H1 (cell line): ENCODE measurements at regions not wholly inside any gene's neighbourhood (a gene's known extent, or its start where the extent isn't known, plus 50 kb on each side); places are given as distances from the start of the nearest gene placed in this dataset.

ENCODE experiments used
- CTCF ChIA-PET: fragments of 300-600 bp; sonication (Branson Sonifier 250); formaldehyde crosslinking; loops from one replicate; lab custom pipeline; 2021; ENCODE audit not compliant: partially characterized antibody; lab: Charles Lee
- POLR2A ChIA-PET: fragments of 300-600 bp; sonication (Branson Sonifier 250); formaldehyde crosslinking; loops from one replicate; lab custom pipeline; 2021; ENCODE audit warnings: inconsistent platforms; ENCODE audit not compliant: partially characterized antibody; lab: Charles Lee
- DNase-seq, 2 experiments: peaks; one replicate each; pipeline versions ENCODE4 v3.0.0 to v3.0.0-alpha.2; 2010 to 2022; ENCODE audit warnings: low spot score in 2 of 2, low read depth in 1 of 2, mixed read lengths in 1 of 2
- FAIRE-seq: peaks from 2 replicates; lab custom pipeline; 2011; peaks lifted over from hg19 to GRCh38; lab: Jason Lieb, UNC
- H2AFZ ChIP-seq: 2 replicates; pipeline ENCODE4 v1.8.1; 2012; ENCODE audit warnings: low read length, inconsistent platforms
- H2AK5ac ChIP-seq: 2 replicates; pipeline ENCODE4 v1.6.1; 2013; ENCODE audit warnings: low read depth, low read length
- H2BK120ac ChIP-seq: replicated peaks from 2 replicates; pipeline ENCODE3; 2013; ENCODE audit warnings: low read depth, low read length, inconsistent platforms
- H2BK12ac ChIP-seq: 2 replicates; pipeline ENCODE4 v1.6.1; 2013; ENCODE audit warnings: low read depth, low read length
- H2BK15ac ChIP-seq: 2 replicates; pipeline ENCODE4 v1.6.1; 2013; ENCODE audit warnings: low read length
- H2BK20ac ChIP-seq: 2 replicates; pipeline ENCODE4 v1.6.1; 2013; ENCODE audit warnings: low read length
- H2BK5ac ChIP-seq: 2 replicates; pipeline ENCODE4 v1.6.1; 2013; ENCODE audit warnings: low read depth, low read length
- H3K14ac ChIP-seq: 2 replicates; pipeline ENCODE4 v1.6.1; 2013; ENCODE audit warnings: inconsistent platforms; ENCODE audit not compliant: insufficient read length
- H3K18ac ChIP-seq: 2 replicates; pipeline ENCODE4 v1.6.1; 2013; ENCODE audit warnings: low read length; ENCODE audit errors: extremely low read depth
- H3K23ac ChIP-seq: 2 replicates; pipeline ENCODE4 v1.6.1; 2013; ENCODE audit warnings: inconsistent platforms; ENCODE audit not compliant: insufficient read length
- H3K23me2 ChIP-seq: 2 replicates; pipeline ENCODE4 v1.6.1; 2013; ENCODE audit warnings: low read depth, low read length
- H3K27ac ChIP-seq: 2 replicates; pipeline ENCODE4 v1.6.1; 2011; ENCODE audit warnings: low read depth, low read length, inconsistent platforms
- H3K27me3 ChIP-seq, 4 experiments: replicated peaks in 1 of 4; 1 replicate in 1 of 4; 2 replicates in 3 of 4; pipeline versions ENCODE4 v1.6.1 to v1.8.1; 2011 to 2013; ENCODE audit warnings: low read length in 3 of 4, mild to moderate bottlenecking in 3 of 4, inconsistent platforms in 2 of 4, mixed read lengths in 2 of 4, moderate library complexity in 1 of 4; ENCODE audit not compliant: control insufficient read depth in 3 of 4, insufficient read depth in 3 of 4; ENCODE audit errors: extremely low read depth in 1 of 4
- H3K36me3 ChIP-seq, 4 experiments: 2 replicates each; pipeline versions ENCODE4 v1.6.1 to v1.8.1; 2011 to 2013; ENCODE audit warnings: mild to moderate bottlenecking in 4 of 4, low read length in 3 of 4, moderate library complexity in 2 of 4, control low read depth in 1 of 4, inconsistent platforms in 1 of 4; ENCODE audit not compliant: insufficient read depth in 4 of 4, control insufficient read depth in 2 of 4
- H3K4ac ChIP-seq: replicated peaks from 2 replicates; pipeline ENCODE3; 2013; ENCODE audit warnings: low read length, low read depth, mixed read lengths, inconsistent platforms; ENCODE audit not compliant: insufficient read length
- H3K4me1 ChIP-seq, 4 experiments: replicated peaks in 1 of 4; 1 replicate in 1 of 4; 2 replicates in 3 of 4; pipeline versions ENCODE4 v1.6.1 to v1.8.1; 2011 to 2013; ENCODE audit warnings: low read length in 3 of 4, inconsistent platforms in 2 of 4, mixed read lengths in 1 of 4; ENCODE audit not compliant: insufficient read depth in 4 of 4, control insufficient read depth in 3 of 4
- H3K4me2 ChIP-seq, 2 experiments: 2 replicates each; pipeline versions ENCODE4 v1.6.1 to v1.8.1; 2011 to 2013; ENCODE audit warnings: low read depth in 2 of 2, low read length in 2 of 2, control low read depth in 1 of 2, inconsistent platforms in 1 of 2, mild to moderate bottlenecking in 1 of 2; ENCODE audit not compliant: insufficient read depth in 1 of 2
- H3K4me3 ChIP-seq, 4 experiments: fragments of 200-600, 300-600 bp in 1 of 4; sonication (generic), shearing (Covaris generic), sonication (Bioruptor Twin) in 1 of 4; 2 replicates each; pipeline versions ENCODE4 v1.5.1 to v1.8.1; 2011 to 2016; ENCODE audit warnings: low read length in 4 of 4, low read depth in 3 of 4, control low read depth in 2 of 4, inconsistent platforms in 2 of 4, mild to moderate bottlenecking in 2 of 4, mixed read lengths in 1 of 4, moderate library complexity in 1 of 4; ENCODE audit not compliant: insufficient read depth in 2 of 4; ENCODE audit errors: extremely low read depth in 1 of 4
- H3K56ac ChIP-seq: replicated peaks from 2 replicates; pipeline ENCODE3; 2013; ENCODE audit warnings: low read depth, mild to moderate bottlenecking, mixed read lengths, low read length, inconsistent platforms; ENCODE audit not compliant: insufficient read length
- H3K79me1 ChIP-seq: 2 replicates; pipeline ENCODE4 v1.6.1; 2013; ENCODE audit warnings: low read depth, low read length, control low read depth
- H3K79me2 ChIP-seq, 2 experiments: 2 replicates each; pipeline versions ENCODE4 v1.6.1 to v1.8.1; 2012 to 2013; ENCODE audit warnings: low read length in 2 of 2, mild to moderate bottlenecking in 2 of 2, inconsistent platforms in 1 of 2; ENCODE audit not compliant: insufficient read depth in 2 of 2, control insufficient read depth in 1 of 2
- H3K9ac ChIP-seq, 4 experiments: replicated peaks in 1 of 4; 1 replicate in 1 of 4; 2 replicates in 3 of 4; pipeline versions ENCODE4 v1.6.1 to v1.8.1; 2011 to 2013; ENCODE audit warnings: low read depth in 3 of 4, low read length in 3 of 4, control low read depth in 2 of 4, mild to moderate bottlenecking in 2 of 4, moderate library complexity in 2 of 4, inconsistent platforms in 1 of 4; ENCODE audit errors: extremely low read depth in 1 of 4
- H3K9me3 ChIP-seq, 2 experiments: 2 replicates each; pipeline versions ENCODE4 v1.6.1 to v1.8.1; 2012 to 2013; ENCODE audit warnings: mild to moderate bottlenecking in 2 of 2, moderate library complexity in 2 of 2, control low read depth in 1 of 2, inconsistent platforms in 1 of 2, low read depth in 1 of 2, low read length in 1 of 2, mixed read lengths in 1 of 2; ENCODE audit not compliant: insufficient read depth in 2 of 2
- H4K20me1 ChIP-seq, 2 experiments: replicated peaks in 1 of 2; 2 replicates each; pipeline versions ENCODE3 to v1.8.1; 2011 to 2013; ENCODE audit warnings: inconsistent platforms in 2 of 2, low read length in 2 of 2, mild to moderate bottlenecking in 1 of 2; ENCODE audit not compliant: insufficient read depth in 2 of 2, control insufficient read depth in 1 of 2
- H4K5ac ChIP-seq: 2 replicates; pipeline ENCODE4 v1.6.1; 2013; ENCODE audit warnings: low read length, low read depth, mixed read lengths, inconsistent platforms; ENCODE audit not compliant: insufficient read length
- H4K8ac ChIP-seq: 2 replicates; pipeline ENCODE4 v1.8.0; 2013; ENCODE audit warnings: mild to moderate bottlenecking, moderate library complexity, low read length, inconsistent platforms; ENCODE audit not compliant: insufficient read depth; ENCODE audit errors: extremely low read depth
- H4K91ac ChIP-seq: replicated peaks from 2 replicates; pipeline ENCODE3; 2013; ENCODE audit warnings: low read length, mixed read lengths, inconsistent platforms; ENCODE audit not compliant: insufficient read length
- BCL11A ChIP-seq, 2 experiments: IDR thresholded peaks; one replicate each; pipeline ENCODE4 v1.6.1; 2011; ENCODE audit warnings: low read depth in 2 of 2, low read length in 2 of 2, mild to moderate bottlenecking in 2 of 2
- CEBPB ChIP-seq: IDR thresholded peaks from 2 replicates; pipeline ENCODE4 v1.6.1; 2012; ENCODE audit warnings: low read depth, low read length
- JUN ChIP-seq: IDR thresholded peaks from 2 replicates; pipeline ENCODE4 v1.6.1; 2011; ENCODE audit warnings: low read depth, mild to moderate bottlenecking, improper control_type of control experiment, low read length
- KDM4A ChIP-seq: IDR thresholded peaks from one replicate; pipeline ENCODE4 v1.7.1; 2012; ENCODE audit warnings: low read depth, mild to moderate bottlenecking, moderate library complexity, low read length, inconsistent platforms; ENCODE audit not compliant: severe bottlenecking
- POU5F1 ChIP-seq: IDR thresholded peaks from 2 replicates; pipeline ENCODE4 v1.6.1; 2011; ENCODE audit warnings: low read depth, mild to moderate bottlenecking, low read length, moderate library complexity
- RBBP5 ChIP-seq: IDR thresholded peaks from 2 replicates; pipeline ENCODE4 v1.7.1; 2012; ENCODE audit warnings: low read depth, mild to moderate bottlenecking, inconsistent platforms, low read length, moderate library complexity, borderline replicate concordance
- SIN3A ChIP-seq, 2 experiments: IDR thresholded peaks in 1 of 2; conservative IDR thresholded peaks in 1 of 2; 2 replicates each; pipeline ENCODE4 v1.6.1; 2011 to 2012; ENCODE audit warnings: low read length in 2 of 2, improper control_type of control experiment in 1 of 2, low read depth in 1 of 2, mild to moderate bottlenecking in 1 of 2
- SP1 ChIP-seq: IDR thresholded peaks from 2 replicates; pipeline ENCODE4 v1.6.1; 2011; ENCODE audit warnings: low read depth, low read length
- TAF7 ChIP-seq: optimal IDR thresholded peaks from 2 replicates; pipeline ENCODE3; 2011; ENCODE audit warnings: low read depth, mild to moderate bottlenecking, inconsistent platforms, low read length, moderate library complexity, borderline replicate concordance
- WGBS, 2 experiments: shearing (Covaris generic) in 1 of 2; methylation state at CpG; one replicate each; pipeline versions ENCODE4 v1.1.6 to v1.1.7; 2013 to 2015; ENCODE audit warnings: low lambda C conversion rate in 2 of 2, mixed read lengths in 2 of 2, inconsistent platforms in 1 of 2, low coverage in 1 of 2, missing lambda C conversion rate in 1 of 2; ENCODE audit not compliant: insufficient replicate concordance in 2 of 2, insufficient coverage in 1 of 2, insufficient read length in 1 of 2; ENCODE audit errors: extremely low coverage in 1 of 2, missing lambda C conversion rate in 1 of 2; 5-methylcytosine and 5-hydroxymethylcytosine counted together

- no peak overlapping the region for H4K5ac ChIP-seq
- H2BK15ac ChIP-seq: no peak overlapping the region
- no peak overlapping the region for H3K27ac ChIP-seq
- no peak for TF ChIP-seq JUN
- no peak for TF ChIP-seq BCL11A (IDR thresholded peaks at IDR 0.05; ENCODE audit: low read depth in 2 of 2, low read length in 2 of 2)
- no peak for TF ChIP-seq POU5F1
- no peak for TF ChIP-seq SIN3A (conservative IDR thresholded peaks at IDR 0.05 in 1 of 2, IDR thresholded peaks at IDR 0.05 in 1 of 2; ENCODE audit: low read depth in 1 of 2, low read length in 2 of 2)
- no peak for TF ChIP-seq RBBP5
- TF ChIP-seq KDM4A: no peak
- no peak for TF ChIP-seq CEBPB
- no peak for TF ChIP-seq SP1
- no peak for TF ChIP-seq TAF7
- TF ChIP-seq, all 59 proteins: peak for 0
- Histone ChIP-seq H3K14ac (no peak overlapping the region), H2BK120ac (no peak overlapping the region), H3K4me2 (no peak overlapping the region), H3K23ac (no peak overlapping the region), H3K18ac (no peak overlapping the region), H3K4me1 (peaks cover 0 to 7% (median 4%) of the 10 kb centered on the region in 4 experiments; a peak in 4 of 7 replicates), H3K4me3 (no peak overlapping the region), H3K9me3 (no peaks in the 10 kb centered on the region), H4K8ac (no peak overlapping the region), H3K36me3 (no peaks in the 10 kb centered on the region; a peak in 1 of 8 replicates), H4K20me1 (peaks cover 2 to 6% of the 10 kb centered on the region in 2 experiments), H2AFZ (no peak overlapping the region), H3K23me2 (no peaks in the 10 kb centered on the region), H3K79me2 (peaks cover 0 to 86% of the 10 kb centered on the region in 2 experiments; a peak in 3 of 4 replicates), H4K91ac (no peak overlapping the region), H3K9ac (no peak overlapping the region), H2BK5ac (no peak overlapping the region), H3K79me1 (peaks cover 3% of the 10 kb centered on the region), H2BK20ac (no peak overlapping the region), H2AK5ac (no peak overlapping the region), H3K56ac (no peak overlapping the region), H3K27me3 (no peaks in the 10 kb centered on the region), H3K4ac (no peak overlapping the region), H2BK12ac (no peak overlapping the region)
- POLR2A ChIA-PET: no interaction called here
- no peak for DNase-seq
- CTCF ChIA-PET: interaction anchor here (0.7 to 9.7 kb wide), 16 partner anchors 9 to 536 kb away, joined by 3 to 127 read pairs (median 6); no protein-coding TSS in a partner anchor
- FAIRE-seq: no peak
- WGBS, 2 experiments: 94% methylated on average over 1 of the region's 1 CpG; no CpG with 5 or more reads in 1 of the 2 experiments
These were observed 148.5 kb downstream of the C9orf152 start for GRCh38 chr9:110059461-110059860.
